Panc1 (cell line): ENCODE measurements at regions not wholly inside any gene's neighbourhood (a gene's known extent, or its start where the extent isn't known, plus 50 kb on each side); places are given as distances from the start of the nearest gene placed in this dataset.

Experiments used
- ATAC-seq: fragments of 200-7000 bp; cut with Tn5 transposase; 2 replicates; pipeline ENCODE4 v1.9.1; 2020; ENCODE audit warnings: mild to moderate bottlenecking, moderate library complexity
- BruUV-seq: library from RNA; stranded (reverse); fragments of 400-500 nt; replicated peaks from 2 replicates; lab custom pipeline; 2021; lab: Mats Ljungman, UMichigan
- CTCF ChIA-PET: fragments of 300-600 bp; sonication (Branson Sonifier 250); formaldehyde crosslinking; loops from one replicate; lab custom pipeline; 2022; ENCODE audit warnings: antibody characterized with exemption; lab: Charles Lee
- POLR2A ChIA-PET: fragments of 300-600 bp; sonication (Branson Sonifier 250); formaldehyde crosslinking; loops from one replicate; lab custom pipeline; 2022; ENCODE audit warnings: antibody characterized with exemption; lab: Charles Lee
- DNase-seq: peaks from one replicate; pipeline ENCODE4 v3.0.0-alpha.2; 2010; ENCODE audit warnings: low read depth, low spot score
- H3K27ac ChIP-seq: 2 replicates; pipeline ENCODE4 v1.5.1; 2011; ENCODE audit warnings: mild to moderate bottlenecking, low read length, inconsistent platforms
- H3K27me3 ChIP-seq: fragments of 200-500 bp; sonication (Bioruptor generic); 2 replicates; pipeline ENCODE4 v1.6.0; 2014; ENCODE audit warnings: low read length, inconsistent platforms; ENCODE audit not compliant: control insufficient read depth, insufficient read depth
- H3K36me3 ChIP-seq: fragments of 200-500 bp; sonication (Bioruptor generic); 2 replicates; pipeline ENCODE4 v1.5.1; 2014; ENCODE audit warnings: inconsistent platforms, mild to moderate bottlenecking, low read length, moderate library complexity; ENCODE audit not compliant: control insufficient read depth, insufficient read depth
- H3K4me1 ChIP-seq: 2 replicates; pipeline ENCODE4 v1.5.1; 2011; ENCODE audit warnings: inconsistent platforms, mild to moderate bottlenecking, low read length, moderate library complexity; ENCODE audit not compliant: control insufficient read depth, insufficient read depth
- H3K4me3 ChIP-seq, 2 experiments: 2 replicates each; pipeline ENCODE4 v1.5.1; 2011 to 2012; ENCODE audit warnings: low read depth in 2 of 2, low read length in 2 of 2, mild to moderate bottlenecking in 2 of 2, inconsistent platforms in 1 of 2, moderate library complexity in 1 of 2
- H3K9me3 ChIP-seq: fragments of 200-500 bp; sonication (Bioruptor generic); 2 replicates; pipeline ENCODE4 v1.5.1; 2014; ENCODE audit warnings: low read depth, mild to moderate bottlenecking, inconsistent platforms, low read length, moderate library complexity; ENCODE audit not compliant: control insufficient read depth, insufficient read depth
- CTCF ChIP-seq: fragments of 450-650 bp; IDR thresholded peaks from 2 replicates; pipeline ENCODE4 v1.5.1; 2017; ENCODE audit warnings: mild to moderate bottlenecking
- POLR2AphosphoS5 ChIP-seq: IDR thresholded peaks from 2 replicates; pipeline ENCODE4 v1.6.1; 2012; ENCODE audit warnings: mild to moderate bottlenecking, low read depth, low read length, moderate library complexity
- REST ChIP-seq, 2 experiments: IDR thresholded peaks; 2 replicates each; pipeline ENCODE4 v1.6.1; 2011 to 2012; ENCODE audit warnings: low read depth in 2 of 2, control low read depth in 1 of 2, low read length in 1 of 2, mild to moderate bottlenecking in 1 of 2, moderate library complexity in 1 of 2; ENCODE audit not compliant: insufficient read depth in 1 of 2
- SIN3A ChIP-seq: IDR thresholded peaks from 2 replicates; pipeline ENCODE4 v1.6.1; 2012; ENCODE audit warnings: low read depth, mild to moderate bottlenecking, low read length, moderate library complexity, borderline replicate concordance; ENCODE audit not compliant: insufficient read depth
- TCF7L2 ChIP-seq: IDR thresholded peaks from 2 replicates; pipeline ENCODE4 v1.6.1; 2011; ENCODE audit warnings: mild to moderate bottlenecking, low read depth, low read length, inconsistent platforms
- in situ Hi-C: cut with HindIII; loops from 2 replicates; pipeline ENCODE4 v1.10.0; 2016; ENCODE audit warnings: low sequenced_read_pairs, low pct_unique_long_range_greater_than_20kb
- intact Hi-C: fragments of 100-400 bp; cut with micrococcal nuclease; formaldehyde crosslinking; loops from one replicate; pipeline ENCODE4 v1.10.0; 2022; ENCODE audit not compliant: unreplicated experiment

GRCh38 chr18:41326311-41326710 is 628.7 kb upstream of the PIK3C3 start:
- intact Hi-C loops = no loop called here
- Histone ChIP-seq H3K4me1 (no peaks in the 10 kb centered on the region), H3K9me3 (no peaks in the 10 kb centered on the region), H3K27me3 (no peaks in the 10 kb centered on the region), H3K27ac (no peak overlapping the region), H3K36me3 (no peaks in the 10 kb centered on the region), H3K4me3 (no peak overlapping the region)
- POLR2A ChIA-PET = no interaction called here
- BruUV-seq = no TSS peak
- TF ChIP-seq REST (IDR thresholded peaks at IDR 0.05; ENCODE audit: insufficient read depth in 1 of 2, low read depth in 2 of 2, low read length in 1 of 2) (no peak), TCF7L2 (no peak), CTCF (no peak), POLR2AphosphoS5 (no peak), SIN3A (no peak)
- no peak for ATAC-seq
- no peak for DNase-seq
- CTCF ChIA-PET = no interaction called here
- in situ Hi-C loops = no loop called here

- Histone ChIP-seq H3K4me3 (no peak overlapping the region), H3K27me3 (no peaks in the 10 kb centered on the region), H3K4me1 (no peaks in the 10 kb centered on the region), H3K36me3 (no peaks in the 10 kb centered on the region), H3K9me3 (no peaks in the 10 kb centered on the region), H3K27ac (no peak overlapping the region)
- TF ChIP-seq TCF7L2 (no peak), CTCF (no peak), POLR2AphosphoS5 (no peak), SIN3A (no peak), REST (IDR thresholded peaks at IDR 0.05; ENCODE audit: insufficient read depth in 1 of 2, low read depth in 2 of 2, low read length in 1 of 2) (no peak)
- in situ Hi-C loops (no loop called here), intact Hi-C loops (no loop called here)
- BruUV-seq = no TSS peak
- DNase-seq (no peak), ATAC-seq (no peak)
- POLR2A ChIA-PET = no interaction called here
- CTCF ChIA-PET = no interaction called here
Observed at GRCh38 chr18:41324934-41325333, 630.1 kb upstream of the PIK3C3 start.
